HG02798 (cell line): ENCODE measurements at regions not wholly inside any gene's neighbourhood (a gene's known extent, or its start where the extent isn't known, plus 50 kb on each side); places are given as distances from the start of the nearest gene placed in this dataset.

Experiments used
- ATAC-seq: cut with Tn5 transposase; IDR thresholded peaks from one replicate; pipeline ENCODE4 v1.9.1; 2021; ENCODE audit warnings: mild to moderate bottlenecking; ENCODE audit not compliant: unreplicated experiment, poor library complexity

- ATAC-seq = no peak
Measured at GRCh38 chr12:92297405-92297804, 151.8 kb upstream of the BTG1 start.

- no peak for ATAC-seq
Measured at GRCh38 chr12:92295523-92295922, 149.9 kb upstream of the BTG1 start.

- ATAC-seq = no peak
Measured at GRCh38 chr12:92294676-92295440, 149.2 kb upstream of the BTG1 start.

DNA sequence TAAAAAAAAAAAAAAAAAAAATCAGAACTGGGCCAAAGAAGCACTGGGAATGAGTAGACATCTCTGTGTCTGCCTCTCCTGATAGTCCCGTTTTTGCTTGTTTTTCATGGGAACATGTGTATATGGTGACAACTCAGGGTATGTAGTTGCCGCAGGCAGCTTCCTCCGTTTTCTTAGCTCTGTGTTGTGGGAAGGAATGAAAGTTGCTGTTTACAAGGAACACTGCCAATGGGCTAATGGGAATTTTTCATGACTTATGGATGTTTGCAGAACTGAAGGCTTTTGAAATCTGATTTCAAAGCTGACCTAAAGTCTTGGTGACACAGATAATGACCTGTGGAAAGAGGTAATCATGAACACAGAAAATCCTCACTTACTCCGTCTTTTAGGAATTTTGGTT is 146.4 kb upstream of the BTG1 start:
- no peak for ATAC-seq

- ATAC-seq = no peak
Measured at GRCh38 chr12:92290886-92291285, 145.2 kb upstream of the BTG1 start.

GRCh38 chr12:92290350-92290695 is 144.7 kb upstream of the BTG1 start:
- no peak for ATAC-seq

- ATAC-seq = no peak
Measured at GRCh38 chr12:92289629-92290349, 144.1 kb upstream of the BTG1 start.

DNA sequence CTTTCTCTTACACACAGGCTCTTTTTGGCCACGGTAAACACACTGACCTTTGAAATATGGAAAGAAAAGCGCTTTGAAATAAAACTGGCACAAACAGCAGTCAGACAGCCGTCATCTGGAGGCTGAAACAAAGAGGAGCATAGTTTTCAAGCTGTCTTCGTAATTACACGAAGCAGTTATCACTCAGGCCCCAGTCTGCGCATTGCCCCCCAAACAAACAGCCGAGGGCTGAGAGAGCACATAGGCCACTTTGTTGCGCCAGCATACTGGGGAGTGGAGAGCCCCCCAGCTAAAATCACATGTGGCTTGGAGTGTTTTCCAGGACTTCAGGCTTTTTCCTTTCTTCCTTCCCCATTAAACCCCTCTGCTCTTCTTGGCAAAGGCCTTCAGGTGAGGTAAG is 142.9 kb upstream of the BTG1 start:
- ATAC-seq = no peak

GRCh38 chr12:92278378-92278828 is 132.8 kb upstream of the BTG1 start:
- ATAC-seq = no peak

DNA sequence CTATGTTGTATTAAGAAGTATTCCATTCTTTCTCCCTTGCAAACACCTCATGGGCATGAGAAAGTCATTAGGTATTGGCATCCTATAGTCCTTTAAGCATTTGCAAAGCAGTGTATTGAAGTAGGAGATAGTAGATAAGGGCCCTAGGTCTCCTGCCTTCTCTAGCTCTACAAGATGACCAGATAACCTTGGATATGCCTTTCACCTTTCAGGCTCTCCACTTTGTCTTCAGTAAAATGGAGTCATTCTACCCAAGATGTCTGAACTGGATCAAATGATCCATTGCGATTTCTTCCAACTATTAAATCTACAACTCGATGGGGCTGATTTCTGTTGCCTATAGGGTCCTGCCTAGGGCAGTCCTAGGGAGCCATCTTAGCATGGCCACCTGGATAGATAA is 132.1 kb upstream of the BTG1 start:
- no peak for ATAC-seq

GRCh38 chr12:92276276-92276675 is 130.6 kb upstream of the BTG1 start:
- no peak for ATAC-seq

- no peak for ATAC-seq
Measured at GRCh38 chr12:92275443-92276154, 130.0 kb upstream of the BTG1 start.

GRCh38 chr12:92273076-92273475 is 127.4 kb upstream of the BTG1 start:
- ATAC-seq = no peak

- ATAC-seq = no peak
Measured at GRCh38 chr12:92272061-92272964, 126.7 kb upstream of the BTG1 start.

DNA sequence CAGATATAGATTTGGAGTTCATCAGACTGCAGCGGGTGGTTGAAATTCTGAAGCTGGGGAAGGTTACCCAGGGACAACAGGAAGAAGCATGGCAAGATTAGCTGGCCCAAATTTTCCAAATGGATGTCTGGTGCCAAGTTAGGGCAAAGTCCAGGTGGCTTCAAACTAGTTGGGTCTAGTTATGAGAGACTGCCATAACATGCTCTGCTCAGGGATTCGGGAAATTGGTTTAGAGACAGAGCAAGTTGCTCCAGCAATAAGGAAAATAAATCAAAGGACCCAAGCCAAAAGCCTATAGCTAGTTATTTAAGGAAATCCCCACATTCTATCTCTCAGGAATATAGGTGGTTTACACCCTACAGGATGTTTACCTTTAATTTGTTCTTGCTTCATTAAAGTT is 125.7 kb upstream of the BTG1 start:
- ATAC-seq = no peak

GRCh38 chr12:92270521-92270920 is 124.9 kb upstream of the BTG1 start:
- ATAC-seq = no peak

- no peak for ATAC-seq
Measured at GRCh38 chr12:92268946-92269345, 123.3 kb upstream of the BTG1 start.

DNA sequence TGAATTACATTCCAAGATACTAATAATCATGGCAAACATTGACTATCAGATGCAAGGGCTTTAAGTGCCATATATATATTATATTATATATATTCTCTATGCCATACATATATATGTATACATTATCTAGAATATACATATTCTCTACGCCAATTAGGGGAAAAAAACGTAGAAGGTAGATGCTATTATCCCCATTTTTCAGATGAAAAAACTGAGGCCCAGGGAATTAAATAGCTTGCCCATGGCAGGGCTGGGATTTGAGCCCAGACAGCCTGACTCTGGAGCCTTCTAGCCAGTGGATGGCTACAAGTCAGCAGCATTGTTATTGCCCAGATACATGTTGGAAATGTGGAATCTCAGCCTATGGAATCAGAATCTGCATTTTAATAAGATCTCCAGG is 116.0 kb upstream of the BTG1 start:
- ATAC-seq = no peak

DNA sequence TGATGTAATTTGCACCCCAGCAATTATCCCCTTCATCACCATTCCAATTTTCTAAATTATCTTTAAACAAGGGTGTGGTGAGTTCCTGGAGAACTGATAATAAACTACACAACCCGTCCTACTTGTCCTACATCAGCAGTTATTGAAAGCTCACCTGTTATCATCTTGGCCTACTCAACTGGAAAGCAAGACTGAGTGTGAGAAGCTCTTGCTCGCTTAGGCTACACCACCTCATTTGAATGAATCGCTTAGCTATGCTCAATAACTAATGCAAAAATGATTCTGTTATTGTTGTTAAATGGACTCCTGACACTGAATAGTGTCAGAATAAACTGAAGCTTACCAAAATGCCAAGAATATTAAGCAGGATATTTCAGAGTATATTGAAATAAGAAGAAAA is 115.4 kb upstream of the BTG1 start:
- ATAC-seq = no peak

DNA sequence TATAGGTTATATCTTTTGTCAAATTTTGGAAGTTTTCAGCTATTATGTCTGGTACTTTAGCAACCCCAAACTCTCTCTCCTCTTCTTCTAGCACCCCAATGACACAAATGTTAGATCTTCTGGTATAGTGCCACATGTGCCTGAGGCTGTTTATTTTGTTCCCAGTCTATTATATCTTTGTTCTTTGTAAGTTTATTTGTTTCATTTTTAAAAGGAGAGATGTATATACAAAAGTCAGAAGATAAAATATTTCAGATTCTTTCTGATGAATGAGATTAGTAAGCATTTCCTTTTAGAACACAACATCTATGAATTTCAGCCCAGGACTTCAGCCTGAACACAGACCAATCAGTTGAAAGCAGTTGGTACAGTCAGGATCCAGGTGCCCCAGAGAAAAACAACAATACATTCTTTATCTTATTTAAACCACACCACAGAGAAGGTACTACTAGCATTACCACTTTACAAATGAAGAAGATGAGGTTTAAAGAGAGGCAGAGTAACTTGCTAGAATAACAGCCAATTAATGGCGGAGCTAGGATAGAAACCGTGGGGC is 114.1 kb upstream of the BTG1 start:
- ATAC-seq = no peak
